GM21576 (cell line): ENCODE measurements at regions not wholly inside any gene's neighbourhood (a gene's known extent, or its start where the extent isn't known, plus 50 kb on each side); places are given as distances from the start of the nearest gene placed in this dataset.
"Not testable (repeated sequence)": the region's sequence is repeated elsewhere in the genome, so short reads cannot be mapped to it uniquely, and the experiment has no call there.

Source experiments
- ATAC-seq: cut with Tn5 transposase; IDR thresholded peaks from one replicate; pipeline ENCODE4 v1.9.1; 2021; ENCODE audit warnings: mild to moderate bottlenecking, moderate library complexity; ENCODE audit not compliant: unreplicated experiment

DNA sequence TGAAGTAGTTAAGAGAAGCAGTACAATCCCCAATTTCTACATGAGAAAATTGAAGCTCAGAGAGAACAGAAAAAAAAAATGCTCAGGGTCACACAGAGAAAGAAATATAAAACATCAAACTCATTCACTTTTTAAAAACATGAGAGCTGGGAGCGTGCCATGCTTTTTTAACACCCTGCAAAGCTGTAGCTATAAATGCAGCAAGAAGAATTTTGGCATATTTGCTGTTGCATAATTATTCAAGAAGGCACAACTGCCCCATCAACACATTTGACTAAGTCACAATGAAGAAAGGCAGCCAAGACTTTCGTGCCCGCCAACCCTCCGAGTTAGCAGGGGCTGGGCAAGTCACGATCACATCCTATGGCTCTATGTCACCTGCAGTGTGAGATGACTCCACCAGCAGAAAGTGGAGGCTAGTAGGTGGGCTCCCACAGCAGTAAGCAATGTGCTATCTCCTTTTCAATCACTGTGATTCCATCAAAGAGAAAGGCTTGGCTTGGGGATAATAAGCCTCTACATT, 214.8 kb downstream of the DHX15 start:
- ATAC-seq: no peak

GRCh38 chr4:24368801-24369200, 215.6 kb downstream of the DHX15 start:
- no peak for ATAC-seq

- no peak for ATAC-seq
Measured at GRCh38 chr4:24364852-24365251, 219.5 kb downstream of the DHX15 start.

DNA sequence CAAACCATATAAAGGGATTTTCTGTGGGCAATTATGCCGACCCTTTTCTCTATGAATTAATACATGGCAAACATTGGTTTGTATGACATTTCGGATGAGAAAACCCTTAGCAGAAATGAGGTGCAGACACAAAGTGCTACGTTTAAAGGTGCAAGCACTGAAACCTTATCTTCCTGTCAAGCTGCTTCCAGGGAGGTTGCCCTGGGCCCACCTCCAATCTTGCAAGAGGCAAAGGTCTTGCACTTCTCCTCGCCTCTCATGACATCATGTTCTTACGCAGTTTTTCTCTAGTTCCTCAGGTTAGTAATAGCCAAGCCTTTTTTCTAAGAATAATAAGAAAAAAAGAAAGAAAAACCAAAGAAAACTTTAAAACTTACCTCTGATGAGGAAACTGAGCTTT, 220.1 kb downstream of the DHX15 start:
- no peak for ATAC-seq

DNA sequence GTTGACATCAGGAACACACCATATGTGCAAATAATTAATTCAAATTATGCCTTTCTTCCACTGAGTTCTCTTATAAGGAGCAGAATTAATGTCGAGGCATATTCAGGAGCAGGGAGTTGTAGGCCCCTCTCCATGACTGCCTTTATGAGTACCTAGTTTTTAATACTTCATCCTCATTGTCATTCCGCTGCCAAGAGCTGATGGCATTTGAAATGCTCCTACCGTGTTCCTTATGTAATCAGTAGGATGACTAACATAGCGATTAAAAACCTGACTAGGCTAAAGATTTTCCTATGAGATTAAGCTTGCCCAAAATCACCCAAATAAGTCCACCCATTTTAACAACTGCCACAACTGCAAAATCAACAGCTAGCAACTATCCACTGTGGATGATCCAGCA, 220.6 kb downstream of the DHX15 start:
- ATAC-seq: no peak

- no peak for ATAC-seq
Measured at GRCh38 chr4:24352112-24352511, 232.2 kb downstream of the DHX15 start.

- ATAC-seq: not testable (repeated sequence)
Measured at GRCh38 chr4:24349168-24349996, 235.0 kb downstream of the DHX15 start.

- no peak for ATAC-seq
Measured at GRCh38 chr4:24339260-24339659, 245.1 kb downstream of the DHX15 start.

DNA sequence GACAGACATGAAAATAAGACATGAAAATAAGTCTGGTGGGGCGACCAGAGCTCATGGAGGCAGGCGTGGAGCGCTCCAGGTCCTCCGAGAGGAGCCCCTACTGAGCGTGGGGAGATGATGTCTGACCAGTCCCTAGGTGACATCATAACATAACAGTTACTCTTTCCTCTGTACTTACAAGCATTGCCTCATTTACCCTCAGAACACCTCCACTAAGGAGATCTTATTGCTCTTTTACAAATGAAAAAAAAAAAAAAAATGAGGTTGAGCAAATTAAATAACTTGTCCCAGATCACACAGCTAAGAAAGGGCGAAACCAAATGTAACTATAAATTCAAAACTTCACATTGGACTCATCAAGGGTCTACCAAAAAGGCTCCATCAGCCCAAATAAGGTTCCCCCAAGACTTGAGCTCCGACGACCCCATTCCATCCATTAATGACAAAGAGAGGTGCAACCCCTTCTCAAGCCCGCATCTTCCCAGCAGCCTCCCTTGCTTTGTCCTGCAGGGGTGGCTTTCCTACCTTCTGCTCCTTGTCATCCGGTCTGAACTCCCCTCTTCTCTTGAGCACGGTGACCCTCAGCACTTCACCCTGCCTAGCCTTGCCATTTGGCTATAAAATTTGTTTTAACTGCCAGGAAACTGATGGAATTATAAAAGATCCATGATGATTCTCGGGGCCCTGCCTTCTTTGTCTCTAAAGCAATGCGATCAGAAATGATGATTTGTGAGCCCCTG, 246.7 kb downstream of the DHX15 start:
- no peak for ATAC-seq

- no peak for ATAC-seq
Measured at GRCh38 chr4:24335616-24336015, 248.7 kb downstream of the DHX15 start.

DNA sequence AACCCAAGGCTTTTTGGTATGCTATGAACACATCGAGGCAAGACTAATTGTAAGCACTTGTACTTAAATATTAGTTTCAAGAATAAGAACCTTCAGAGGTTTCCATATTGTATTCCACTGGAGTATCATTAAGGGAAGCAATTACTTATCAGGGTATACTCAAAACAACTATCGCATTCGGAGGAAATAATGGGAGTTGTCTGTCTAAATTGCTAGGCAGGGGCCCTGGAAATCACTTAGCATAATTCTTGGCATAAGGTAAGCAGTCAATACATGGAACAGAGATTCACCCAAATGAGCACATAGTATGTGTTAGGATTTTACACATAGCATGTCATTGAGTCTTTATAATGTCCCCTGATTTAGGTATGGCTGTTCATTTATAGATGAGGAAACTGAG, 249.4 kb downstream of the DHX15 start:
- no peak for ATAC-seq

DNA sequence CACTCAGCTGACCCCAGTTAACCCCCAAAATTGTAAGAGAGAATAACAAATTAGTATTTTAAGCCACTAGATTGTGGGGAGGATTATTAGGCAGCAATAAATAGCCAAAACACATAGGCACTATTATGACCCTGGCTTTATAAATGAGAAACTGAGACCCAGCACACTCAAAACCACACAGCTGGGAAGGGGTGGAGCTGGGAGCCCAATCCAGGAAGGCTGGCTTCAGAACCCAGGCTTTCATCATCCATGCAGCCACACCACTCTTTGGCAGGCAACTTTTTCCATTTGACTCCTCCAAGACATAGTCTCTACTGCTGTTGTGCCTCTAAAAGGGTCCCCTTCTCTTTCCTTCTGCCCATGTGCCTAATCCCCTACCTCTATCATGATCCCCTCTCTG, 253.8 kb downstream of the DHX15 start:
- ATAC-seq: no peak

- ATAC-seq: no peak
Measured at GRCh38 chr4:24330172-24330571, 254.2 kb downstream of the DHX15 start.

- ATAC-seq: no peak
Measured at GRCh38 chr4:24328711-24329110, 255.6 kb downstream of the DHX15 start.

GRCh38 chr4:24328310-24328709, 256.0 kb downstream of the DHX15 start:
- no peak for ATAC-seq

- ATAC-seq: no peak
Measured at GRCh38 chr4:24322995-24323394, 261.4 kb downstream of the DHX15 start.

DNA sequence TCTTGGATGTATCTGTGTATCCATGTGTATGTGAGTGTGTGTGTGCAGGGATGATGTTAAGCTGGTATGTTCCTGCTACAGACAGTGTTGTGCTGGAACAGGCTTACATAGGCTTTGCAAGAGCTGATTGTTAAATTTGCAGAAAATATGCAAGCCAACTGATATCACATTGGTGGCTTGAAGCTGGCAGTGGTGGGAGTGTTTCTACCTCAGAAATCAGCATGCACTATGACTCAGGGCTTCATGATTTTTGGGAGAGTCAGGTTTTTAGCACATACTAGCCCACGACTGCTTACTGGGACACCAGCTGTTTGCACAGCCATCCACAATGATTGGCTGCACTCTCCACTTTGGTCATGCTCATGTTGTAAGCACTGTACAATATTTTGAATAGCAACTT, 261.8 kb downstream of the DHX15 start:
- ATAC-seq: no peak

GRCh38 chr4:24321616-24322015, 262.7 kb downstream of the DHX15 start:
- no peak for ATAC-seq

DNA sequence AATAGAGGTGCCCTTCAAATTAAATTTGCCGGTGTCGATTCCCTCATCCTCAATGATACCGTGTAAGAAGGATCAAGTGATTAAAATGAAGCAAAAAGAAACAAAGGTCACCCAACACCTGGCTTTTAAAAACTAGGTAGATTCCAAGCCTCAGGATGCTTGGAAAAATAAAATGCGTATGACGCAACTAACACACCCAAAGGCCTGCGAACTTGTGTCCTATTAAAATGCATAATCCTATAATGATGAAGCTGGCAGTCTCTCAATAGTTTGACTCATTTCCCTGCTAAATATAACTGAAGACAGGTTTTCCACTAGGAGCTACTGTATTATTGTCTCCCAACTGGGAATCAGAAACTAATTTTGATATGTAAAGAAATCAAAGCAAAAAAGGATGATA, 263.2 kb downstream of the DHX15 start:
- no peak for ATAC-seq

- ATAC-seq: no peak
Measured at GRCh38 chr4:24319387-24319786, 265.0 kb downstream of the DHX15 start.

DNA sequence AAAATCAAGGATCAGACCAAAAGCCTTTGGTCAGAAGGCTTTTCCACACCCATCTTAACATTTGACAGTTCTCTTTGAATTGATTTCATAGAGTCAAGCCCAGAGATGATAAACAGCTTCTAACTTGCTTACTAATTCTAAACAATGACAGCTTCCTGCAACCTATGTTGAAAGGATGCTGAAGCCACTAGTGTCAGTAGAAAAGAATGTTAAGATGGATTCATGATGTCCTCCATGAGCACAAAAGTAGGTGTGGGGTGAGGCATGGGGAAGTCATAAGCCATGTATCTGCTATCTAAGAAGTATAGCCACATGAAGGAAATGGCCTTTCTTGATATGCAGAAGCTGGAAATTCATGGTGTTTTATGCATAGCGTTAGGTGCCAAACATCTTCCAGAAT, 269.3 kb downstream of the DHX15 start:
- ATAC-seq: no peak

DNA sequence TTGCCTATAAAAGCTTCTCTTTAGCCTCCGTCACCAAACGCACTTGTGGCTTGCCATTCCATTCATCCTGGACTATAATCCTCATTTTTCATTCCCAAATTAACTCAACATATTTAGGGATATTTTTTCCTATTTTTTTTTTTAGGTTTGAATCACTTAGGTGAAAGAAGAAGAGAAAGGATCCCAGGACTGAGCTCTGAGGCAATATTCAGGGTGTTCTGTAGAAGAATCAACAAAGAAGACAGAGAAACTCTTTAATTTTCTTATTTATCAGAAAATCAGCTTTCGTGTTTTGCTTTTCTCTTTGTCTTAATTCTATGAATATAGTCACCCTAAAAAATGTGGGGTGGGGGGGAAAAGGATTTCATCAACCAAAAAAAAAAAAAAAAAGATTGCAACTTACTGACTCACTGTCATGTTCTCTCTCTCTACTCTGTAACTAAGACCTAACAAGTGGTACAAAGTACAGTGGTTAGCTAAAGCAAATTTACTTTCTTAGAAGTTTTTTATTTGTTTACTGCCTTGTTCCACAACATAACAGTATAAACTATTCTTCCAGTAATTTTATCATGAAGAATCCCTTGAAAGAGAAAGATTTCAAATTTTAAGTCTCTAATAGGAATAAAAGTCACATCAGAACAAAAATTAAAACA, 272.0 kb downstream of the DHX15 start:
- no peak for ATAC-seq
